Esophagus squamous epithelium (tissue), 5 donors: ENCODE measurements at regions not wholly inside any gene's neighbourhood (a gene's known extent, or its start where the extent isn't known, plus 50 kb on each side); places are given as distances from the start of the nearest gene placed in this dataset.

Source experiments
- DNase-seq: peaks from one replicate; lab custom pipeline; 2025; lab: John Stamatoyannopoulos, UW
- H3K27ac ChIP-seq, 4 donors: fragments of 200-600 bp; sonication (generic); one replicate each; pipeline ENCODE4 v1.5.1; 2016 to 2019; ENCODE audit warnings: mild to moderate bottlenecking in 1 of 4
- H3K27me3 ChIP-seq, 4 donors: fragments of 200-600 bp; sonication (generic); 1 replicate in 3 of 4; 2 replicates in 1 of 4; pipeline versions ENCODE4 v1.5.1 to v1.6.0; 2017 to 2021; ENCODE audit warnings: antibody characterized with exemption in 1 of 4
- H3K36me3 ChIP-seq, 3 donors: fragments of 200-600 bp; sonication (generic); one replicate each; pipeline ENCODE4 v1.5.1; 2016 to 2019
- H3K4me1 ChIP-seq, 3 donors: fragments of 200-600 bp; sonication (generic); one replicate each; pipeline ENCODE4 v1.5.1; 2017 to 2019
- H3K4me3 ChIP-seq, 4 donors: fragments of 200-600 bp; sonication (generic); 1 replicate in 3 of 4; 2 replicates in 1 of 4; pipeline ENCODE4 v1.5.1; 2016 to 2019; ENCODE audit warnings: mild to moderate bottlenecking in 2 of 4, moderate library complexity in 1 of 4
- H3K9me3 ChIP-seq, 3 donors: fragments of 200-600 bp; sonication (generic); one replicate each; pipeline ENCODE4 v1.5.1; 2016 to 2019
- CTCF ChIP-seq, 6 experiments: fragments of 450-650 bp in 4 of 6; fragments of 200-600 bp in 2 of 6; sonication (generic) in 2 of 6; IDR thresholded peaks; one replicate each; pipeline ENCODE4 v1.5.1; 2016 to 2019; ENCODE audit warnings: antibody characterized with exemption in 6 of 6, mild to moderate bottlenecking in 4 of 6, moderate library complexity in 4 of 6
- POLR2A ChIP-seq, 4 donors: fragments of 450-650 bp; IDR thresholded peaks; one replicate each; pipeline ENCODE4 v1.6.1; 2017; ENCODE audit warnings: antibody characterized with exemption in 4 of 4, mild to moderate bottlenecking in 4 of 4, moderate library complexity in 3 of 4
- WGBS, 2 donors: methylation state at CpG; one replicate each; pipeline ENCODE4 v1.1.5; 2018; 5-methylcytosine and 5-hydroxymethylcytosine counted together
- intact Hi-C: fragments of 100-400 bp; cut with DNase I; formaldehyde crosslinking; loops from one replicate; pipeline ENCODE4 v1.15.0; 2022
- donor health status: DM: yes; HTN: yes; CAD: no.

GRCh38 chr10:78814407-78814806, 254.4 kb upstream of the ZMIZ1 start:
- H3K4me1 ChIP-seq, result peaks cover 0 to 11% (median 3%) of the 10 kb centered on the region in 3 donors
- DNase-seq, result no peak

GRCh38 chr10:78815702-78816334, 252.9 kb upstream of the ZMIZ1 start:
- no peak for TF ChIP-seq POLR2A (IDR thresholded peaks at IDR 0.05)
- no peak for TF ChIP-seq CTCF (IDR thresholded peaks at IDR 0.05)
- 39 to 47% methylated on average over 2 of the region's 2 CpGs for WGBS, 2 donors
- no peaks in the 10 kb centered on the region for H3K36me3 ChIP-seq
- H3K4me1 ChIP-seq, result peaks cover 0 to 11% (median 3%) of the 10 kb centered on the region in 3 donors
- intact Hi-C loops, result no loop called here
- no peaks in the 10 kb centered on the region for H3K9me3 ChIP-seq
- peaks cover 0 to 10% (median 0%) of the 10 kb centered on the region in 4 donors for H3K27me3 ChIP-seq
- H3K4me3 ChIP-seq, result no peak overlapping the region
- no peak overlapping the region for H3K27ac ChIP-seq
- DNase-seq, result no peak

More at GRCh38 chr10:78814407-78814806, 254.4 kb upstream of the ZMIZ1 start:
- Histone ChIP-seq H3K27me3 (peaks cover 0 to 10% (median 0%) of the 10 kb centered on the region in 4 donors), H3K36me3 (no peaks in the 10 kb centered on the region), H3K4me3 (no peak overlapping the region), H3K9me3 (no peaks in the 10 kb centered on the region), H3K27ac (no peak overlapping the region)
- intact Hi-C loops, result no loop called here
- 83 to 90% methylated on average over 3 of the region's 3 CpGs for WGBS, 2 donors
- TF ChIP-seq CTCF (IDR thresholded peaks at IDR 0.05), result no peak
- no peak for TF ChIP-seq POLR2A (IDR thresholded peaks at IDR 0.05)

- H3K27ac ChIP-seq, result peak overlapping the region in 2 of 4 donors; percentile 42 to 57
- H3K4me3 ChIP-seq, result no peak overlapping the region
- 54 to 61% methylated on average over 3 of the region's 3 CpGs for WGBS, 2 donors
- no peak for TF ChIP-seq CTCF (IDR thresholded peaks at IDR 0.05)
- TF ChIP-seq POLR2A (IDR thresholded peaks at IDR 0.05), result no peak
- DNase-seq, result no peak
- H3K36me3 ChIP-seq, result no peaks in the 10 kb centered on the region
- intact Hi-C loops, result no loop called here
- no peaks in the 10 kb centered on the region for H3K27me3 ChIP-seq
- peaks cover 0 to 11% (median 3%) of the 10 kb centered on the region in 3 donors for H3K4me1 ChIP-seq
- no peaks in the 10 kb centered on the region for H3K9me3 ChIP-seq
Measured at GRCh38 chr10:78817361-78817760, 251.4 kb upstream of the ZMIZ1 start.

GRCh38 chr10:78817804-78818203, 251.0 kb upstream of the ZMIZ1 start:
- Histone ChIP-seq H3K9me3 (no peaks in the 10 kb centered on the region), H3K36me3 (no peaks in the 10 kb centered on the region), H3K27ac (peak overlapping the region in 2 of 4 donors; percentile 42 to 57), H3K4me3 (no peak overlapping the region), H3K27me3 (no peaks in the 10 kb centered on the region), H3K4me1 (peaks cover 0 to 11% (median 3%) of the 10 kb centered on the region in 3 donors)
- DNase-seq, result no peak
- intact Hi-C loops, result no loop called here
- TF ChIP-seq CTCF (IDR thresholded peaks at IDR 0.05) (no peak), POLR2A (IDR thresholded peaks at IDR 0.05) (no peak)
- 74 to 97% methylated on average over 2 to 3 of the region's 3 CpGs for WGBS, 2 donors

- intact Hi-C loops, result no loop called here
- 81 to 82% methylated on average over 7 of the region's 7 CpGs for WGBS, 2 donors
- Histone ChIP-seq H3K27ac (peak overlapping the region in 1 of 4 donors; percentile 32), H3K4me1 (peaks cover 0 to 11% (median 3%) of the 10 kb centered on the region in 3 donors), H3K9me3 (no peaks in the 10 kb centered on the region), H3K36me3 (no peaks in the 10 kb centered on the region), H3K27me3 (no peaks in the 10 kb centered on the region), H3K4me3 (no peak overlapping the region)
- no peak for DNase-seq
- TF ChIP-seq CTCF (IDR thresholded peaks at IDR 0.05) (no peak), POLR2A (IDR thresholded peaks at IDR 0.05) (no peak)
Measured at GRCh38 chr10:78819361-78820006, 249.3 kb upstream of the ZMIZ1 start.
